Sigmoid colon (tissue), 4 donors: ENCODE measurements at regions not wholly inside any gene's neighbourhood (a gene's known extent, or its start where the extent isn't known, plus 50 kb on each side); places are given as distances from the start of the nearest gene placed in this dataset.

Source experiments
- EP300 ChIP-seq, 4 donors: sonication (generic); formaldehyde crosslinking; IDR thresholded peaks; one replicate each; pipeline ENCODE4 v1.6.1; 2017; ENCODE audit warnings: antibody characterized with exemption in 4 of 4
- POLR2A ChIP-seq, 2 donors: fragments of 450-650 bp; IDR thresholded peaks; one replicate each; pipeline ENCODE4 v1.6.1; 2016; ENCODE audit warnings: antibody characterized with exemption in 2 of 2, mild to moderate bottlenecking in 2 of 2, moderate library complexity in 2 of 2
- POLR2AphosphoS5 ChIP-seq, 4 donors: sonication (generic); formaldehyde crosslinking; IDR thresholded peaks; one replicate each; pipeline ENCODE4 v1.6.1; 2017; ENCODE audit warnings: antibody characterized with exemption in 4 of 4
- TF ChIP-seq, protein P1 (sequence below), 4 experiments: fragments of 450-650 bp in 3 of 4; fragments of 200-600 bp in 1 of 4; IDR thresholded peaks; one replicate each; pipeline ENCODE4 v1.5.1; 2016 to 2019; ENCODE audit warnings: antibody characterized with exemption in 4 of 4, mild to moderate bottlenecking in 3 of 4, moderate library complexity in 2 of 4

GRCh38 chr1:172941471-172941870, 109.3 kb downstream of the TNFSF18 start:
- TF ChIP-seq POLR2AphosphoS5 (IDR thresholded peaks at IDR 0.05), result no peak
- TF ChIP-seq, protein P1, sequence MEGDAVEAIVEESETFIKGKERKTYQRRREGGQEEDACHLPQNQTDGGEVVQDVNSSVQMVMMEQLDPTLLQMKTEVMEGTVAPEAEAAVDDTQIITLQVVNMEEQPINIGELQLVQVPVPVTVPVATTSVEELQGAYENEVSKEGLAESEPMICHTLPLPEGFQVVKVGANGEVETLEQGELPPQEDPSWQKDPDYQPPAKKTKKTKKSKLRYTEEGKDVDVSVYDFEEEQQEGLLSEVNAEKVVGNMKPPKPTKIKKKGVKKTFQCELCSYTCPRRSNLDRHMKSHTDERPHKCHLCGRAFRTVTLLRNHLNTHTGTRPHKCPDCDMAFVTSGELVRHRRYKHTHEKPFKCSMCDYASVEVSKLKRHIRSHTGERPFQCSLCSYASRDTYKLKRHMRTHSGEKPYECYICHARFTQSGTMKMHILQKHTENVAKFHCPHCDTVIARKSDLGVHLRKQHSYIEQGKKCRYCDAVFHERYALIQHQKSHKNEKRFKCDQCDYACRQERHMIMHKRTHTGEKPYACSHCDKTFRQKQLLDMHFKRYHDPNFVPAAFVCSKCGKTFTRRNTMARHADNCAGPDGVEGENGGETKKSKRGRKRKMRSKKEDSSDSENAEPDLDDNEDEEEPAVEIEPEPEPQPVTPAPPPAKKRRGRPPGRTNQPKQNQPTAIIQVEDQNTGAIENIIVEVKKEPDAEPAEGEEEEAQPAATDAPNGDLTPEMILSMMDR (IDR thresholded peaks at IDR 0.05), result no peak
- TF ChIP-seq POLR2A (IDR thresholded peaks at IDR 0.05), result no peak
- no peak for TF ChIP-seq EP300 (IDR thresholded peaks at IDR 0.05)
